GM12874 (cell line): ENCODE measurements at regions not wholly inside any gene's neighbourhood (a gene's known extent, or its start where the extent isn't known, plus 50 kb on each side); places are given as distances from the start of the nearest gene placed in this dataset.

ENCODE experiments used
- CTCF ChIP-seq: IDR thresholded peaks from 2 replicates; pipeline ENCODE4 v1.5.1; 2011; ENCODE audit warnings: low read depth, mild to moderate bottlenecking, control low read depth, low read length, moderate library complexity; ENCODE audit not compliant: insufficient read depth

- no peak for TF ChIP-seq CTCF
These were observed 377.3 kb upstream of the MEF2C start for GRCh38 chr5:89260254-89260653.

GRCh38 chr5:89255845-89256463, 373.0 kb upstream of the MEF2C start:
- TF ChIP-seq CTCF = no peak

- TF ChIP-seq CTCF = no peak
These were observed 370.8 kb upstream of the MEF2C start for GRCh38 chr5:89253666-89254352.

- TF ChIP-seq CTCF = no peak
These were observed 363.9 kb upstream of the MEF2C start for GRCh38 chr5:89246864-89247263.

GRCh38 chr5:89246252-89246651, 363.3 kb upstream of the MEF2C start:
- TF ChIP-seq CTCF = no peak

- TF ChIP-seq CTCF = no peak
These were observed 360.6 kb upstream of the MEF2C start for GRCh38 chr5:89243611-89244010.

- TF ChIP-seq CTCF = no peak
These were observed 358.2 kb upstream of the MEF2C start for GRCh38 chr5:89241186-89241585.

GRCh38 chr5:89236900-89237299, 353.9 kb upstream of the MEF2C start:
- no peak for TF ChIP-seq CTCF
